OCI-M2 (cell line): ENCODE measurements at regions not wholly inside any gene's neighbourhood (a gene's known extent, or its start where the extent isn't known, plus 50 kb on each side); places are given as distances from the start of the nearest gene placed in this dataset.
"Not testable (repeated sequence)": the region's sequence is repeated elsewhere in the genome, so short reads cannot be mapped to it uniquely, and the experiment has no call there.

Experiments used
- DNase-seq: peaks from one replicate; lab custom pipeline; 2025; ENCODE audit not compliant: unreplicated experiment; lab: John Stamatoyannopoulos, UW

- DNase-seq = no peak
Measured at GRCh38 chr2:142827170-142827569, 50.3 kb upstream of the KYNU start.

- no peak for DNase-seq
Measured at GRCh38 chr2:142825861-142826260, 51.6 kb upstream of the KYNU start.

- DNase-seq = no peak
Measured at GRCh38 chr2:142824756-142825155, 52.7 kb upstream of the KYNU start.

- DNase-seq = no peak
Measured at GRCh38 chr2:142822190-142822589, 55.3 kb upstream of the KYNU start.

GRCh38 chr2:142819411-142819810 lies 58.1 kb upstream of the KYNU start:
- no peak for DNase-seq

GRCh38 chr2:142815375-142815774 lies 62.1 kb upstream of the KYNU start:
- no peak for DNase-seq

GRCh38 chr2:142813830-142814829 lies 63.3 kb upstream of the KYNU start:
- no peak for DNase-seq

GRCh38 chr2:142811644-142812043 lies 65.8 kb upstream of the KYNU start:
- not testable (repeated sequence) for DNase-seq

- no peak for DNase-seq
Measured at GRCh38 chr2:142805244-142805643, 72.2 kb upstream of the KYNU start.

GRCh38 chr2:142803158-142803557 lies 74.3 kb upstream of the KYNU start:
- no peak for DNase-seq

GRCh38 chr2:142796588-142796987 lies 80.9 kb upstream of the KYNU start:
- no peak for DNase-seq

- no peak for DNase-seq
Measured at GRCh38 chr2:142796161-142796560, 81.3 kb upstream of the KYNU start.

GRCh38 chr2:142794850-142795249 lies 82.6 kb upstream of the KYNU start:
- DNase-seq = no peak

- DNase-seq = not testable (repeated sequence)
Measured at GRCh38 chr2:142792328-142792727, 85.1 kb upstream of the KYNU start.

- DNase-seq = no peak
Measured at GRCh38 chr2:142791335-142791734, 86.1 kb upstream of the KYNU start.

GRCh38 chr2:142786918-142787702 lies 90.4 kb upstream of the KYNU start:
- no peak for DNase-seq

- no peak for DNase-seq
Measured at GRCh38 chr2:142782942-142783443, 94.5 kb upstream of the KYNU start.

GRCh38 chr2:142781146-142781545 lies 96.3 kb upstream of the KYNU start:
- no peak for DNase-seq

- DNase-seq = no peak
Measured at GRCh38 chr2:142778289-142778688, 99.2 kb upstream of the KYNU start.

- DNase-seq = no peak
Measured at GRCh38 chr2:142777742-142778141, 99.7 kb upstream of the KYNU start.

GRCh38 chr2:142769761-142770160 lies 107.7 kb upstream of the KYNU start:
- DNase-seq = no peak

- DNase-seq = no peak
Measured at GRCh38 chr2:142767847-142768246, 109.6 kb upstream of the KYNU start.
